Sigmoid colon (tissue), 4 donors: ENCODE measurements at regions not wholly inside any gene's neighbourhood (a gene's known extent, or its start where the extent isn't known, plus 50 kb on each side); places are given as distances from the start of the nearest gene placed in this dataset.

Experiments used
- EP300 ChIP-seq, 4 donors: sonication (generic); formaldehyde crosslinking; IDR thresholded peaks; one replicate each; pipeline ENCODE4 v1.6.1; 2017; ENCODE audit warnings: antibody characterized with exemption in 4 of 4
- POLR2A ChIP-seq, 2 donors: fragments of 450-650 bp; IDR thresholded peaks; one replicate each; pipeline ENCODE4 v1.6.1; 2016; ENCODE audit warnings: antibody characterized with exemption in 2 of 2, mild to moderate bottlenecking in 2 of 2, moderate library complexity in 2 of 2
- POLR2AphosphoS5 ChIP-seq, 4 donors: sonication (generic); formaldehyde crosslinking; IDR thresholded peaks; one replicate each; pipeline ENCODE4 v1.6.1; 2017; ENCODE audit warnings: antibody characterized with exemption in 4 of 4
- TF ChIP-seq, protein P1 (sequence below), 4 experiments: fragments of 450-650 bp in 3 of 4; fragments of 200-600 bp in 1 of 4; IDR thresholded peaks; one replicate each; pipeline ENCODE4 v1.5.1; 2016 to 2019; ENCODE audit warnings: antibody characterized with exemption in 4 of 4, mild to moderate bottlenecking in 3 of 4, moderate library complexity in 2 of 4

DNA sequence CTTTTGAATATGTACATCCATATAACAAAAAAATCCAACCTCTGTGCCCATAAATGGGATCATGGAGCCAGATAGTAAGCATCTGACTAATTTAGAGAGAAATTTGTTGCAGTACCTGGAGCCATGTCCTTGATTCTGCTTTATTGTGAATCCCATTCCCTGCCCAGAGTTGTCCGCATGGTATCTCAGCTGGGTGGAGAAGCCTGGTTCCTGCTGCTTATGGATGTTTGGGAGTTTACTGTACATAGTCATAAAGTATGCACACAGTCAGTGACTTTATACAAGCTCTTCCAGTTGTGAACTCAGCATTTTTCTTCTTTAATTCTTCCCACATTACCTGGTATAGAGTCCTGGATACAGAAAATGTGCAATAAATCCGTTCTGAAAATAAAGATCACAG is 346.0 kb downstream of the FIGN start:
- TF ChIP-seq, protein P1, sequence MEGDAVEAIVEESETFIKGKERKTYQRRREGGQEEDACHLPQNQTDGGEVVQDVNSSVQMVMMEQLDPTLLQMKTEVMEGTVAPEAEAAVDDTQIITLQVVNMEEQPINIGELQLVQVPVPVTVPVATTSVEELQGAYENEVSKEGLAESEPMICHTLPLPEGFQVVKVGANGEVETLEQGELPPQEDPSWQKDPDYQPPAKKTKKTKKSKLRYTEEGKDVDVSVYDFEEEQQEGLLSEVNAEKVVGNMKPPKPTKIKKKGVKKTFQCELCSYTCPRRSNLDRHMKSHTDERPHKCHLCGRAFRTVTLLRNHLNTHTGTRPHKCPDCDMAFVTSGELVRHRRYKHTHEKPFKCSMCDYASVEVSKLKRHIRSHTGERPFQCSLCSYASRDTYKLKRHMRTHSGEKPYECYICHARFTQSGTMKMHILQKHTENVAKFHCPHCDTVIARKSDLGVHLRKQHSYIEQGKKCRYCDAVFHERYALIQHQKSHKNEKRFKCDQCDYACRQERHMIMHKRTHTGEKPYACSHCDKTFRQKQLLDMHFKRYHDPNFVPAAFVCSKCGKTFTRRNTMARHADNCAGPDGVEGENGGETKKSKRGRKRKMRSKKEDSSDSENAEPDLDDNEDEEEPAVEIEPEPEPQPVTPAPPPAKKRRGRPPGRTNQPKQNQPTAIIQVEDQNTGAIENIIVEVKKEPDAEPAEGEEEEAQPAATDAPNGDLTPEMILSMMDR (IDR thresholded peaks at IDR 0.05), result no peak
- no peak for TF ChIP-seq EP300 (IDR thresholded peaks at IDR 0.05)
- TF ChIP-seq POLR2A (IDR thresholded peaks at IDR 0.05), result no peak
- no peak for TF ChIP-seq POLR2AphosphoS5 (IDR thresholded peaks at IDR 0.05)
